Common myeloid progenitor, CD34-positive (primary cell): ENCODE measurements at regions not wholly inside any gene's neighbourhood (a gene's known extent, or its start where the extent isn't known, plus 50 kb on each side); places are given as distances from the start of the nearest gene placed in this dataset.
A peak's percentile ranks its signal among the peaks of the same experiment; 100 is the strongest.

Source experiments
- CTCF ChIA-PET: fragments of 350-600 bp; sonication (Branson Sonifier 250); formaldehyde crosslinking; loops from one replicate; lab custom pipeline; 2021; ENCODE audit warnings: antibody characterized with exemption; lab: Charles Lee
- POLR2A ChIA-PET: fragments of 350-600 bp; sonication (Branson Sonifier 250); formaldehyde crosslinking; loops from one replicate; lab custom pipeline; 2021; ENCODE audit warnings: antibody characterized with exemption; lab: Charles Lee
- DNase-seq, 3 donors: peaks; one replicate each; pipeline versions ENCODE4 v3.0.0 to v3.0.0-alpha.2; 2013
- H3K27ac ChIP-seq, 2 experiments: 1 replicate in 1 of 2; 2 replicates in 1 of 2; pipeline ENCODE4 v1.7.0; 2013; ENCODE audit warnings: inconsistent platforms in 2 of 2, low read length in 2 of 2, mild to moderate bottlenecking in 2 of 2, low read depth in 1 of 2, moderate library complexity in 1 of 2; ENCODE audit not compliant: severe bottlenecking in 2 of 2, insufficient read depth in 1 of 2, poor library complexity in 1 of 2
- H3K27me3 ChIP-seq, 5 experiments: replicated peaks in 2 of 5; 1 replicate in 3 of 5; 2 replicates in 2 of 5; pipeline versions ENCODE4 v1.6.1 to v1.7.0; 2013; ENCODE audit warnings: low read length in 4 of 5, mild to moderate bottlenecking in 2 of 5, moderate library complexity in 2 of 5, inconsistent platforms in 1 of 5; ENCODE audit not compliant: insufficient read depth in 5 of 5, control insufficient read depth in 4 of 5
- H3K36me3 ChIP-seq, 4 experiments: 1 replicate in 2 of 4; 2 replicates in 2 of 4; pipeline versions ENCODE4 v1.6.1 to v1.7.0; 2013; ENCODE audit warnings: low read length in 3 of 4, control low read depth in 1 of 4, mild to moderate bottlenecking in 1 of 4; ENCODE audit not compliant: control insufficient read depth in 4 of 4, insufficient read depth in 4 of 4
- H3K4me1 ChIP-seq, 4 experiments: 1 replicate in 3 of 4; 2 replicates in 1 of 4; pipeline versions ENCODE4 v1.6.1 to v1.7.1; 2013; ENCODE audit warnings: low read length in 3 of 4, mild to moderate bottlenecking in 3 of 4, control low read depth in 1 of 4, inconsistent platforms in 1 of 4, moderate library complexity in 1 of 4; ENCODE audit not compliant: control insufficient read depth in 4 of 4, insufficient read depth in 4 of 4; ENCODE audit errors: control extremely low read depth in 1 of 4
- H3K4me3 ChIP-seq, 7 experiments: 1 replicate in 4 of 7; 2 replicates in 3 of 7; pipeline versions ENCODE4 v1.5.1 to v1.7.0; 2013; ENCODE audit warnings: mild to moderate bottlenecking in 7 of 7, low read length in 6 of 7, moderate library complexity in 6 of 7, inconsistent platforms in 2 of 7, low read depth in 2 of 7, control low read depth in 1 of 7; ENCODE audit not compliant: insufficient read depth in 4 of 7, control insufficient read depth in 1 of 7; ENCODE audit errors: extremely low read depth in 1 of 7
- H3K9me3 ChIP-seq, 5 experiments: 1 replicate in 4 of 5; 2 replicates in 1 of 5; pipeline versions ENCODE4 v1.6.1 to v1.7.1; 2013; ENCODE audit warnings: low read length in 4 of 5, mild to moderate bottlenecking in 2 of 5, inconsistent platforms in 1 of 5, low read depth in 1 of 5, moderate library complexity in 1 of 5; ENCODE audit not compliant: control insufficient read depth in 4 of 5, insufficient read depth in 2 of 5; ENCODE audit errors: control extremely low read depth in 1 of 5
- WGBS: methylation state at CpG from one replicate; pipeline ENCODE4 v1.1.5; 2013; ENCODE audit not compliant: insufficient coverage; 5-methylcytosine and 5-hydroxymethylcytosine counted together

GRCh38 chr6:167392631-167393316 lies 67.9 kb downstream of the TTLL2 start:
- DNase-seq = peak in 2 of 3 donors; percentile 23 to 48
- Histone ChIP-seq H3K36me3 (no peaks in the 10 kb centered on the region), H3K27ac (no peak overlapping the region), H3K27me3 (no peaks in the 10 kb centered on the region), H3K4me3 (no peak overlapping the region), H3K9me3 (no peaks in the 10 kb centered on the region), H3K4me1 (no peaks in the 10 kb centered on the region)
- 95% methylated on average over 4 of the region's 13 CpGs for WGBS
- ChIA-PET POLR2A (no interaction called here), CTCF (no interaction called here)

- no peak for DNase-seq
- Histone ChIP-seq H3K4me1 (no peaks in the 10 kb centered on the region), H3K27me3 (no peaks in the 10 kb centered on the region), H3K9me3 (no peaks in the 10 kb centered on the region), H3K4me3 (no peak overlapping the region), H3K27ac (no peak overlapping the region), H3K36me3 (no peaks in the 10 kb centered on the region)
- WGBS = 87% methylated on average over 7 of the region's 7 CpGs
- CTCF ChIA-PET = no interaction called here
- POLR2A ChIA-PET = no interaction called here
These were observed 68.8 kb downstream of the TTLL2 start for GRCh38 chr6:167393731-167394130.

GRCh38 chr6:167394339-167394738 lies 69.5 kb downstream of the TTLL2 start:
- H3K27ac ChIP-seq = no peak overlapping the region
- no peaks in the 10 kb centered on the region for H3K27me3 ChIP-seq
- H3K36me3 ChIP-seq = no peaks in the 10 kb centered on the region
- H3K4me1 ChIP-seq = no peaks in the 10 kb centered on the region
- CTCF ChIA-PET = no interaction called here
- H3K4me3 ChIP-seq = no peak overlapping the region
- POLR2A ChIA-PET = no interaction called here
- WGBS = 98% methylated on average over 7 of the region's 8 CpGs
- no peak for DNase-seq
- no peaks in the 10 kb centered on the region for H3K9me3 ChIP-seq

DNA sequence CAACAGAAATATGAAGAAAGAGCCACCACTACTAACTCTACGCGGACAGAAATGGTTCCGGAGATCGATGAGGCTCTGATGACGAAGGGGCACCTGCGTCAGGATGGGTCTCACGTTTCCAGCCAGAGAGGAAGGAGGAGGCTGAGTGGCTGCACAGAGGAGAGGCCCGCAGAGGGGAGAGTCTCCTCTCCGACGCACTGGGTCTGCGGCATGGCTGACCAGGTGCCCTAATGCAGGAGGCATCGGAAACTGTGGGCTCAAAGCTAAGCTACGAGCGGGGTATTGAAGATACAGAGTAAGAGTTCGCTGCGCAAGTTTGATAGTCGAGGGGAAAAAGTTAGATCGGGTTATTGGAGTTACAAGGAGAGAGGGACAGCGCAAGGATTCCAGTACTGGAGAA lies 69.9 kb downstream of the TTLL2 start:
- no peak for DNase-seq
- ChIA-PET POLR2A (no interaction called here), CTCF (no interaction called here)
- no peaks in the 10 kb centered on the region for H3K4me1 ChIP-seq
- H3K27ac ChIP-seq = no peak overlapping the region
- H3K9me3 ChIP-seq = no peaks in the 10 kb centered on the region
- H3K4me3 ChIP-seq = no peak overlapping the region
- WGBS = 95% methylated on average over 19 of the region's 19 CpGs
- no peaks in the 10 kb centered on the region for H3K36me3 ChIP-seq
- no peaks in the 10 kb centered on the region for H3K27me3 ChIP-seq

GRCh38 chr6:167396068-167396658 lies 71.3 kb downstream of the TTLL2 start:
- Histone ChIP-seq H3K4me1 (no peaks in the 10 kb centered on the region), H3K4me3 (no peak overlapping the region), H3K27me3 (peaks cover 0 to 2% (median 0%) of the 10 kb centered on the region in 5 experiments), H3K9me3 (no peaks in the 10 kb centered on the region), H3K27ac (no peak overlapping the region), H3K36me3 (no peaks in the 10 kb centered on the region)
- no peak for DNase-seq
- CTCF ChIA-PET = no interaction called here
- POLR2A ChIA-PET = no interaction called here
- WGBS = 92% methylated on average over 15 of the region's 16 CpGs

- Histone ChIP-seq H3K27ac (no peak overlapping the region), H3K36me3 (no peaks in the 10 kb centered on the region), H3K4me1 (no peaks in the 10 kb centered on the region), H3K4me3 (no peak overlapping the region), H3K27me3 (peaks cover 0 to 9% (median 0%) of the 10 kb centered on the region in 5 experiments), H3K9me3 (no peaks in the 10 kb centered on the region)
- DNase-seq = no peak
- ChIA-PET POLR2A (no interaction called here), CTCF (no interaction called here)
- WGBS = 87% methylated on average over 22 of the region's 23 CpGs
These were observed 72.0 kb downstream of the TTLL2 start for GRCh38 chr6:167396659-167397490.

DNA sequence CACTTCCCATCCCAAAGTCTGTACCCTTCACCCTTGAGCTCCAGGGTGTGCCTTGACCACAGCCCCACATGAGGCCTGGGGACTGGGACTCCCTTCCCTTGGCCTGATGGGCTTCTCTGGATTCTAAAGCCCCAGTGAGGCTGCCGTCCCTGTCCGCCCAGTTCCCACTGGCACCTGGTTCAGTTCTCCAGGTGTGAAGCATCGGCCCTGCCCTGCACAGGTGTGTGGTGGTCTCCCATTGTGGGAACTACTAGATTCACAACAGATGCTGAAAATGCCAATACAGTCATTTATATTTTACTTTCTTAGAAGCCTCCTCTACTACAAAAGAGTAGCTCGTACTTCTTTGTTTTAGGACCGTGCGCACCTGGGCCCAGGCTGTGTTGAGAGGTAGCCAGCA lies 72.8 kb downstream of the TTLL2 start:
- POLR2A ChIA-PET = no interaction called here
- no peaks in the 10 kb centered on the region for H3K4me1 ChIP-seq
- CTCF ChIA-PET = no interaction called here
- peaks cover 0 to 16% (median 0%) of the 10 kb centered on the region in 5 experiments for H3K27me3 ChIP-seq
- no peaks in the 10 kb centered on the region for H3K9me3 ChIP-seq
- 85% methylated on average over 5 of the region's 6 CpGs for WGBS
- no peaks in the 10 kb centered on the region for H3K36me3 ChIP-seq
- H3K4me3 ChIP-seq = no peak overlapping the region
- DNase-seq = no peak
- no peak overlapping the region for H3K27ac ChIP-seq
